GM12878 (cell line): ENCODE measurements at regions not wholly inside any gene's neighbourhood (a gene's known extent, or its start where the extent isn't known, plus 50 kb on each side); places are given as distances from the start of the nearest gene placed in this dataset.

Experiments
- ATAC-seq: fragments of 200-7000 bp; cut with Tn5 transposase; 3 replicates; pipeline ENCODE4 v1.9.1; 2020; ENCODE audit warnings: mild to moderate bottlenecking, moderate library complexity
- BruUV-seq: library from RNA; stranded (reverse); fragments of 400-500 nt; replicated peaks from 2 replicates; lab custom pipeline; 2021; lab: Mats Ljungman, UMichigan
- CTCF ChIA-PET: fragments of 300-600 bp; sonication (Branson Sonifier 250); formaldehyde crosslinking; extraction: SDS; loops from one replicate; lab custom pipeline; 2021; ENCODE audit warnings: inconsistent platforms; lab: Yijun Ruan, JAX
- POLR2A ChIA-PET: fragments of 350-600 bp; formaldehyde crosslinking; extraction: SDS; loops from one replicate; lab custom pipeline; 2021; ENCODE audit warnings: inconsistent platforms; lab: Charles Lee
- RAD21 ChIA-PET: fragments of 300-600 bp; sonication (Branson Sonifier 250); formaldehyde crosslinking; loops from one replicate; lab custom pipeline; 2023; ENCODE audit warnings: antibody characterized with exemption; ENCODE audit not compliant: unreplicated experiment; lab: Charles Lee
- SMC1A ChIA-PET: fragments of 300-600 bp; sonication (Branson Sonifier 250); formaldehyde crosslinking; loops from one replicate; lab custom pipeline; 2023; ENCODE audit not compliant: unreplicated experiment, uncharacterized antibody; lab: Charles Lee
- DNase-seq: peaks from one replicate; pipeline ENCODE4 v3.0.0-alpha.2; 2011; ENCODE audit warnings: low read depth, low spot score
- FAIRE-seq: peaks from 3 replicates; lab custom pipeline; 2011; peaks lifted over from hg19 to GRCh38; lab: Jason Lieb, UNC
- H2AFZ ChIP-seq: 2 replicates; pipeline ENCODE4 v1.6.0; 2011; ENCODE audit warnings: low read depth, low read length, control low read depth; ENCODE audit not compliant: control insufficient read depth
- H3K27ac ChIP-seq: 2 replicates; pipeline ENCODE4 v1.5.1; 2011; ENCODE audit warnings: control low read depth; ENCODE audit not compliant: control insufficient read depth, insufficient read depth
- H3K27me3 ChIP-seq, 2 experiments: replicated peaks in 1 of 2; 2 replicates each; pipeline versions ENCODE4 v1.6.0 to v1.6.1; 2011; ENCODE audit warnings: low read length in 1 of 2; ENCODE audit not compliant: control insufficient read depth in 2 of 2, insufficient read depth in 2 of 2
- H3K36me3 ChIP-seq, 2 experiments: 2 replicates each; pipeline ENCODE4 v1.5.1; 2011; ENCODE audit warnings: low read length in 1 of 2; ENCODE audit not compliant: control insufficient read depth in 2 of 2, insufficient read depth in 2 of 2
- H3K4me1 ChIP-seq: 2 replicates; pipeline ENCODE4 v1.6.1; 2011; ENCODE audit warnings: mild to moderate bottlenecking, low read length, moderate library complexity, mixed read lengths; ENCODE audit not compliant: control insufficient read depth, insufficient read depth
- H3K4me2 ChIP-seq: 2 replicates; pipeline ENCODE4 v1.6.0; 2011; ENCODE audit warnings: control low read depth; ENCODE audit not compliant: control insufficient read depth, insufficient read depth
- H3K4me3 ChIP-seq: fragments of 200-600 bp; sonication (generic); 2 replicates; pipeline ENCODE4 v1.5.1; 2016
- H3K79me2 ChIP-seq: 2 replicates; pipeline ENCODE4 v1.6.0; 2011; ENCODE audit warnings: low read length; ENCODE audit not compliant: control insufficient read depth, insufficient read depth
- H3K9ac ChIP-seq: 2 replicates; pipeline ENCODE4 v1.8.0; 2011; ENCODE audit warnings: low read length, control low read depth, mixed read lengths; ENCODE audit not compliant: control insufficient read depth, insufficient read depth
- H3K9me3 ChIP-seq: replicated peaks from 3 replicates; pipeline ENCODE4 v1.5.1; 2011; ENCODE audit warnings: mild to moderate bottlenecking, low read length; ENCODE audit not compliant: control insufficient read depth, insufficient read depth
- H4K20me1 ChIP-seq: 2 replicates; pipeline ENCODE4 v1.6.0; 2011; ENCODE audit not compliant: control insufficient read depth, insufficient read depth
- FOXK2 ChIP-seq: fragments of 450-650 bp; IDR thresholded peaks from 2 replicates; pipeline ENCODE4 v1.6.1; 2017; ENCODE audit warnings: mild to moderate bottlenecking, moderate library complexity
- JUNB ChIP-seq: IDR thresholded peaks from 2 replicates; pipeline ENCODE4 v1.6.1; 2016; ENCODE audit warnings: antibody characterized with exemption, mild to moderate bottlenecking
- NR2F1 ChIP-seq: fragments of 450-650 bp; conservative IDR thresholded peaks from 2 replicates; pipeline ENCODE4 v1.6.1; 2017; ENCODE audit warnings: mild to moderate bottlenecking
- NRF1 ChIP-seq: conservative IDR thresholded peaks from 2 replicates; pipeline ENCODE4 v1.6.1; 2011; ENCODE audit warnings: mild to moderate bottlenecking, low read depth, low read length, improper control_type of control experiment
- POU2F2 ChIP-seq: IDR thresholded peaks from 3 replicates; pipeline ENCODE4 v1.6.1; 2011; ENCODE audit warnings: low read depth, mild to moderate bottlenecking, low read length, borderline replicate concordance
- RAD51 ChIP-seq: fragments of 450-650 bp; IDR thresholded peaks from 2 replicates; pipeline ENCODE4 v1.6.1; 2016; ENCODE audit warnings: moderate library complexity, mild to moderate bottlenecking, inconsistent platforms
- RCOR1 ChIP-seq: conservative IDR thresholded peaks from 2 replicates; pipeline ENCODE4 v1.6.1; 2012; ENCODE audit warnings: low read depth, low read length, improper control_type of control experiment
- RUNX3 ChIP-seq: IDR thresholded peaks from 2 replicates; pipeline ENCODE4 v1.6.1; 2012; ENCODE audit warnings: low read length, inconsistent platforms
- SMAD1 ChIP-seq: fragments of 450-650 bp; IDR thresholded peaks from 2 replicates; pipeline ENCODE4 v1.6.1; 2018; ENCODE audit warnings: mild to moderate bottlenecking, low read depth; ENCODE audit not compliant: partially characterized antibody
- YY1 ChIP-seq: IDR thresholded peaks from 2 replicates; pipeline ENCODE4 v1.6.1; 2011; ENCODE audit warnings: low read depth, mild to moderate bottlenecking, low read length
- WGBS: methylation state at CpG from one replicate; pipeline ENCODE4 v1.1.6; 2016; ENCODE audit warnings: low lambda C conversion rate; ENCODE audit not compliant: insufficient replicate concordance, insufficient coverage; ENCODE audit errors: missing lambda C conversion rate; 5-methylcytosine and 5-hydroxymethylcytosine counted together
- in situ Hi-C: fragments of 300-500 bp; cut with MboI; formaldehyde crosslinking; loops from 9 replicates; pipeline ENCODE4 v1.14.3; 2018; ENCODE audit warnings: mixed read lengths
- intact Hi-C: fragments of 100-400 bp; cut with micrococcal nuclease; formaldehyde crosslinking; loops from one replicate; pipeline ENCODE4 v1.14.2; 2022; ENCODE audit not compliant: unreplicated experiment
- TF ChIP-seq, protein P1 (sequence below): fragments of 450-650 bp; IDR thresholded peaks from 2 replicates; pipeline ENCODE4 v1.6.1; 2017; ENCODE audit warnings: mild to moderate bottlenecking, moderate library complexity

GRCh38 chr14:39807271-39807670 is 375.0 kb upstream of the FBXO33 start:
- ChIA-PET CTCF (no interaction called here), POLR2A (no interaction called here), RAD21 (no interaction called here), SMC1A (no interaction called here)
- FAIRE-seq = no peak
- Histone ChIP-seq H3K9me3 (no peaks in the 10 kb centered on the region), H3K27me3 (no peaks in the 10 kb centered on the region), H3K4me3 (no peak overlapping the region), H3K4me1 (no peaks in the 10 kb centered on the region), H4K20me1 (no peaks in the 10 kb centered on the region), H3K9ac (no peak overlapping the region), H2AFZ (no peak overlapping the region), H3K36me3 (no peaks in the 10 kb centered on the region), H3K79me2 (no peaks in the 10 kb centered on the region), H3K27ac (no peak overlapping the region), H3K4me2 (no peak overlapping the region)
- DNase-seq = no peak
- intact Hi-C loops = no loop called here
- no TSS peak for BruUV-seq
- ATAC-seq = no peak
- TF ChIP-seq YY1 (no peak), JUNB (no peak), RAD51 (no peak)
- TF ChIP-seq, protein P1, sequence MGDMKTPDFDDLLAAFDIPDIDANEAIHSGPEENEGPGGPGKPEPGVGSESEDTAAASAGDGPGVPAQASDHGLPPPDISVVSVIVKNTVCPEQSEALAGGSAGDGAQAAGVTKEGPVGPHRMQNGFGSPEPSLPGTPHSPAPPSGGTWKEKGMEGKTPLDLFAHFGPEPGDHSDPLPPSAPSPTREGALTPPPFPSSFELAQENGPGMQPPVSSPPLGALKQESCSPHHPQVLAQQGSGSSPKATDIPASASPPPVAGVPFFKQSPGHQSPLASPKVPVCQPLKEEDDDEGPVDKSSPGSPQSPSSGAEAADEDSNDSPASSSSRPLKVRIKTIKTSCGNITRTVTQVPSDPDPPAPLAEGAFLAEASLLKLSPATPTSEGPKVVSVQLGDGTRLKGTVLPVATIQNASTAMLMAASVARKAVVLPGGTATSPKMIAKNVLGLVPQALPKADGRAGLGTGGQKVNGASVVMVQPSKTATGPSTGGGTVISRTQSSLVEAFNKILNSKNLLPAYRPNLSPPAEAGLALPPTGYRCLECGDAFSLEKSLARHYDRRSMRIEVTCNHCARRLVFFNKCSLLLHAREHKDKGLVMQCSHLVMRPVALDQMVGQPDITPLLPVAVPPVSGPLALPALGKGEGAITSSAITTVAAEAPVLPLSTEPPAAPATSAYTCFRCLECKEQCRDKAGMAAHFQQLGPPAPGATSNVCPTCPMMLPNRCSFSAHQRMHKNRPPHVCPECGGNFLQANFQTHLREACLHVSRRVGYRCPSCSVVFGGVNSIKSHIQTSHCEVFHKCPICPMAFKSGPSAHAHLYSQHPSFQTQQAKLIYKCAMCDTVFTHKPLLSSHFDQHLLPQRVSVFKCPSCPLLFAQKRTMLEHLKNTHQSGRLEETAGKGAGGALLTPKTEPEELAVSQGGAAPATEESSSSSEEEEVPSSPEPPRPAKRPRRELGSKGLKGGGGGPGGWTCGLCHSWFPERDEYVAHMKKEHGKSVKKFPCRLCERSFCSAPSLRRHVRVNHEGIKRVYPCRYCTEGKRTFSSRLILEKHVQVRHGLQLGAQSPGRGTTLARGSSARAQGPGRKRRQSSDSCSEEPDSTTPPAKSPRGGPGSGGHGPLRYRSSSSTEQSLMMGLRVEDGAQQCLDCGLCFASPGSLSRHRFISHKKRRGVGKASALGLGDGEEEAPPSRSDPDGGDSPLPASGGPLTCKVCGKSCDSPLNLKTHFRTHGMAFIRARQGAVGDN = no peak
- 15% methylated on average over 3 of the region's 3 CpGs for WGBS
- in situ Hi-C loops = no loop called here

GRCh38 chr14:39784461-39784860 is 352.2 kb upstream of the FBXO33 start:
- ChIA-PET CTCF (no interaction called here), SMC1A (no interaction called here), RAD21 (no interaction called here), POLR2A (no interaction called here)
- FAIRE-seq (no peak), DNase-seq (no peak), ATAC-seq (no peak)
- Histone ChIP-seq H3K9ac (no peak overlapping the region), H3K27me3 (no peaks in the 10 kb centered on the region), H3K4me2 (no peak overlapping the region), H3K4me1 (no peaks in the 10 kb centered on the region), H3K9me3 (no peaks in the 10 kb centered on the region), H2AFZ (no peak overlapping the region), H3K36me3 (no peaks in the 10 kb centered on the region), H3K79me2 (no peaks in the 10 kb centered on the region), H3K27ac (no peak overlapping the region), H4K20me1 (no peaks in the 10 kb centered on the region), H3K4me3 (no peak overlapping the region)
- in situ Hi-C loops = no loop called here
- intact Hi-C loops = no loop called here
- no TSS peak for BruUV-seq
- TF ChIP-seq RUNX3 (no peak), FOXK2 (no peak), POU2F2 (no peak), NR2F1 (no peak), SMAD1 (no peak), RCOR1 (no peak), NRF1 (no peak)
- 0% methylated on average over 1 of the region's 1 CpG for WGBS
